Osteoblast (primary cell): ENCODE measurements at regions not wholly inside any gene's neighbourhood (a gene's known extent, or its start where the extent isn't known, plus 50 kb on each side); places are given as distances from the start of the nearest gene placed in this dataset.
"Not testable (repeated sequence)": the region's sequence is repeated elsewhere in the genome, so short reads cannot be mapped to it uniquely, and the experiment has no call there.

Source experiments
- DNase-seq: peaks from one replicate; pipeline ENCODE4 v3.0.0; 2011; ENCODE audit warnings: low spot score, mixed read lengths; ENCODE audit not compliant: insufficient read length; ENCODE audit errors: missing footprints
- H2AFZ ChIP-seq: 2 replicates; pipeline ENCODE4 v1.6.0; 2011; ENCODE audit warnings: mild to moderate bottlenecking, low read length
- H3K27ac ChIP-seq: 2 replicates; pipeline ENCODE4 v1.5.1; 2011; ENCODE audit warnings: mild to moderate bottlenecking, low read depth, low read length, moderate library complexity
- H3K27me3 ChIP-seq: 2 replicates; pipeline ENCODE4 v1.6.0; 2012; ENCODE audit warnings: mild to moderate bottlenecking, control low read depth, inconsistent platforms, low read length, moderate library complexity; ENCODE audit not compliant: insufficient read depth
- H3K36me3 ChIP-seq: 2 replicates; pipeline ENCODE4 v1.5.1; 2011; ENCODE audit warnings: mild to moderate bottlenecking, low read length, control low read depth, moderate library complexity; ENCODE audit not compliant: insufficient read depth
- H3K4me1 ChIP-seq: 2 replicates; pipeline ENCODE4 v1.5.1; 2011; ENCODE audit warnings: mild to moderate bottlenecking, low read length, control low read depth, moderate library complexity; ENCODE audit not compliant: insufficient read depth
- H3K4me2 ChIP-seq: 2 replicates; pipeline ENCODE4 v1.6.0; 2011; ENCODE audit warnings: mild to moderate bottlenecking, low read length; ENCODE audit not compliant: insufficient read depth
- H3K4me3 ChIP-seq: fragments of 200-600 bp; sonication (generic); 3 replicates; pipeline ENCODE4 v1.5.1; 2012; ENCODE audit warnings: mild to moderate bottlenecking, low read length, inconsistent platforms; ENCODE audit not compliant: insufficient read depth
- H3K79me2 ChIP-seq: 2 replicates; pipeline ENCODE4 v1.6.0; 2012; ENCODE audit warnings: mild to moderate bottlenecking, low read length, control low read depth, inconsistent platforms; ENCODE audit not compliant: insufficient read depth
- H3K9me3 ChIP-seq: 2 replicates; pipeline ENCODE4 v1.5.1; 2011; ENCODE audit warnings: low read depth, low read length, control low read depth
- H4K20me1 ChIP-seq: 2 replicates; pipeline ENCODE4 v1.6.0; 2012; ENCODE audit warnings: mild to moderate bottlenecking, low read length, control low read depth; ENCODE audit not compliant: insufficient read depth
- CTCF ChIP-seq: IDR thresholded peaks from 2 replicates; pipeline ENCODE4 v1.5.1; 2011; ENCODE audit warnings: mild to moderate bottlenecking, low read depth, low read length, moderate library complexity; ENCODE audit errors: extremely low read depth

- Histone ChIP-seq H3K36me3 (no peaks in the 10 kb centered on the region), H4K20me1 (no peaks in the 10 kb centered on the region), H3K9me3 (no peaks in the 10 kb centered on the region), H3K27ac (no peak overlapping the region), H3K27me3 (no peaks in the 10 kb centered on the region), H3K4me2 (no peak overlapping the region), H3K79me2 (no peaks in the 10 kb centered on the region), H3K4me1 (peaks cover 13% of the 10 kb centered on the region), H2AFZ (no peak overlapping the region), H3K4me3 (no peak overlapping the region)
- no peak for DNase-seq
- no peak for TF ChIP-seq CTCF
Observed at GRCh38 chr7:29647020-29647654, 83.5 kb downstream of the PRR15 start.

GRCh38 chr7:29647691-29648210 is 84.1 kb downstream of the PRR15 start:
- not testable (repeated sequence) for H2AFZ ChIP-seq, H3K4me1 ChIP-seq, H3K79me2 ChIP-seq, H3K27me3 ChIP-seq, H3K36me3 ChIP-seq, DNase-seq, H3K4me2 ChIP-seq, H3K27ac ChIP-seq, H3K9me3 ChIP-seq, H3K4me3 ChIP-seq, H4K20me1 ChIP-seq

GRCh38 chr7:29649028-29649716 is 85.5 kb downstream of the PRR15 start:
- Histone ChIP-seq H3K4me2 (no peak overlapping the region), H3K9me3 (no peaks in the 10 kb centered on the region), H2AFZ (no peak overlapping the region), H3K4me1 (peaks cover 6% of the 10 kb centered on the region), H4K20me1 (no peaks in the 10 kb centered on the region), H3K27ac (no peak overlapping the region), H3K4me3 (no peak overlapping the region), H3K79me2 (no peaks in the 10 kb centered on the region), H3K27me3 (no peaks in the 10 kb centered on the region), H3K36me3 (no peaks in the 10 kb centered on the region)
- no peak for DNase-seq
- no peak for TF ChIP-seq CTCF

- peaks cover 6% of the 10 kb centered on the region for H3K4me1 ChIP-seq
- H3K27me3 ChIP-seq = no peaks in the 10 kb centered on the region
- DNase-seq = no peak
- TF ChIP-seq CTCF = no peak
- no peaks in the 10 kb centered on the region for H4K20me1 ChIP-seq
- H3K9me3 ChIP-seq = no peaks in the 10 kb centered on the region
- no peak overlapping the region for H3K4me2 ChIP-seq
- no peak overlapping the region for H2AFZ ChIP-seq
- H3K79me2 ChIP-seq = no peaks in the 10 kb centered on the region
- no peak overlapping the region for H3K4me3 ChIP-seq
- H3K27ac ChIP-seq = no peak overlapping the region
- H3K36me3 ChIP-seq = no peaks in the 10 kb centered on the region
Observed at GRCh38 chr7:29649876-29650275, 86.2 kb downstream of the PRR15 start.
